Neural cell (in vitro differentiated cells): ENCODE measurements at regions not wholly inside any gene's neighbourhood (a gene's known extent, or its start where the extent isn't known, plus 50 kb on each side); places are given as distances from the start of the nearest gene placed in this dataset.

Experiments used
- H2AFZ ChIP-seq: fragments of 200-600, 300-800 bp; sonication (generic), shearing (Covaris generic); 2 replicates; pipeline ENCODE4 v1.6.0; 2014; ENCODE audit warnings: low read depth, mild to moderate bottlenecking, antibody characterized with exemption, low read length, moderate library complexity
- H3F3A ChIP-seq: fragments of 200-600 bp; shearing (Covaris generic); 2 replicates; pipeline ENCODE4 v1.6.1; 2016; ENCODE audit warnings: mild to moderate bottlenecking, moderate library complexity, mixed read lengths, antibody characterized with exemption, low read length; ENCODE audit not compliant: insufficient read depth, poor library complexity, severe bottlenecking
- H3K27ac ChIP-seq: fragments of 200-600, 300-800 bp; sonication (generic), shearing (Covaris generic); 2 replicates; pipeline ENCODE4 v1.5.1; 2014; ENCODE audit warnings: mild to moderate bottlenecking, low read length, moderate library complexity
- H3K27me3 ChIP-seq: fragments of 300-800, 200-600 bp; sonication (generic), shearing (Covaris generic); 2 replicates; pipeline ENCODE4 v1.6.0; 2014; ENCODE audit warnings: mild to moderate bottlenecking, low read depth, low read length, moderate library complexity; ENCODE audit not compliant: insufficient read depth
- H3K36me3 ChIP-seq: fragments of 300-800, 200-600 bp; sonication (generic), shearing (Covaris generic); 2 replicates; pipeline ENCODE4 v1.5.1; 2014; ENCODE audit warnings: mild to moderate bottlenecking, antibody characterized with exemption, low read length, moderate library complexity; ENCODE audit not compliant: insufficient read depth
- H3K4me2 ChIP-seq: fragments of 300-800, 200-600 bp; sonication (generic), shearing (Covaris generic); 2 replicates; pipeline ENCODE4 v1.6.0; 2014; ENCODE audit warnings: mild to moderate bottlenecking, low read length
- H3K4me3 ChIP-seq: fragments of 300-800, 200-600 bp; sonication (generic), shearing (Covaris generic); 2 replicates; pipeline ENCODE4 v1.5.1; 2014; ENCODE audit warnings: mild to moderate bottlenecking, low read length, moderate library complexity
- H3K79me2 ChIP-seq: fragments of 200-600 bp; shearing (Covaris generic); replicated peaks from 2 replicates; pipeline ENCODE4 v1.6.0; 2014; ENCODE audit warnings: mild to moderate bottlenecking, low read length, moderate library complexity; ENCODE audit not compliant: insufficient read depth
- H3K9ac ChIP-seq: fragments of 300-800, 200-600 bp; sonication (generic), shearing (Covaris generic); 2 replicates; pipeline ENCODE4 v1.6.1; 2016; ENCODE audit warnings: mild to moderate bottlenecking, low read length, mixed read lengths
- H3K9me2 ChIP-seq: fragments of 200-600 bp; shearing (Covaris generic); 2 replicates; pipeline ENCODE4 v1.6.1; 2016; ENCODE audit warnings: mild to moderate bottlenecking, low read length, mixed read lengths; ENCODE audit not compliant: insufficient read depth
- H3K9me3 ChIP-seq: fragments of 200-600, 300-800 bp; sonication (generic), shearing (Covaris generic); 2 replicates; pipeline ENCODE4 v1.6.1; 2016; ENCODE audit warnings: mild to moderate bottlenecking, mixed run types, low read length, moderate library complexity, mixed read lengths
- H4K20me1 ChIP-seq: fragments of 200-600 bp; shearing (Covaris generic); 2 replicates; pipeline ENCODE4 v1.6.1; 2016; ENCODE audit warnings: mild to moderate bottlenecking, mixed run types; ENCODE audit not compliant: insufficient read depth
- EP300 ChIP-seq: fragments of 450-650 bp; conservative IDR thresholded peaks from 2 replicates; pipeline ENCODE4 v1.6.1; 2014; ENCODE audit warnings: antibody characterized with exemption, mild to moderate bottlenecking, moderate library complexity; ENCODE audit not compliant: poor library complexity, severe bottlenecking
- EZH2 ChIP-seq: fragments of 200-600, 300-800 bp; shearing (Covaris generic), sonication (generic); IDR thresholded peaks from 2 replicates; pipeline ENCODE4 v1.6.1; 2014; ENCODE audit warnings: antibody characterized with exemption, low read length, borderline replicate concordance, mild to moderate bottlenecking; ENCODE audit not compliant: insufficient read depth, poor library complexity, severe bottlenecking
- MXI1 ChIP-seq: fragments of 450-650 bp; conservative IDR thresholded peaks from 2 replicates; pipeline ENCODE4 v1.6.1; 2014; ENCODE audit warnings: antibody characterized with exemption, mild to moderate bottlenecking; ENCODE audit not compliant: poor library complexity, severe bottlenecking
- SMC3 ChIP-seq: fragments of 450-650 bp; conservative IDR thresholded peaks from 2 replicates; pipeline ENCODE4 v1.6.1; 2014; ENCODE audit warnings: antibody characterized with exemption, mild to moderate bottlenecking, moderate library complexity; ENCODE audit not compliant: poor library complexity
- TAF1 ChIP-seq: IDR thresholded peaks from 2 replicates; pipeline ENCODE4 v1.6.1; 2012; ENCODE audit warnings: low read depth
- TF ChIP-seq, protein P1 (sequence below): IDR thresholded peaks from 2 replicates; pipeline ENCODE4 v1.6.1; 2012; ENCODE audit warnings: borderline replicate concordance
- TF ChIP-seq, protein P2 (sequence below): fragments of 450-650 bp; IDR thresholded peaks from 2 replicates; pipeline ENCODE4 v1.5.1; 2014; ENCODE audit warnings: antibody characterized with exemption, mild to moderate bottlenecking, moderate library complexity; ENCODE audit not compliant: poor library complexity, severe bottlenecking

DNA sequence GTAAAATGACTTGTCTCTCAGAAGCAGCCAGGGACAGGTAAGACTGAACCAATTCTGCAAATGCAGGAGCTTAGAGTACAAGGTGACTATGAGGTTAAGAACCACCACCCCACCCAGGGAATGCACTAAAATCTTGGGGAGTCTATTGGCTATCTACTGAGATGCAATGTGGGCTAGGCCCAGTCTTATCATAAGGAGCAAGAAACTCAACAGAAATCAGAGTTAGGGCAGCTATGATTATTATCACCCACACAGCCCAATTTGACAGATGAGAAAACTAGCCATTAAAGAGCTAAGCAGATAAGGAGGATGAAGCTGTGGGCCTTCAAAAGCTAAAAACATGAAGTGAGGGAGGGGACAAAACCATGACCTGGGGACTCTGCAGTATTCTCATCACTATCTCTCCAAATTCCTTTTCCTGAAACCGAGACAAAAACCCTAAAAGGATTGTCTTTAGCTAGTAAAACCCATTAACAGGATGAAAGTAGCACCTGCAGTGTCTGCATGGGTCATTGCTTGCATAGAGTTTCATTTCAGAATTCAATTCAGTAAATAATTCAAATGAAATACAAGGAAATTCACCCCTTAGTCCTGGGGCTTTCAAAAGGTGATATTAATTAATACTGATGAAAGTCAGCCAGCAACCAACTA, 68.8 kb upstream of the USP47 start:
- Histone ChIP-seq H3K9ac (no peak overlapping the region), H3K27me3 (no peaks in the 10 kb centered on the region), H3K36me3 (no peaks in the 10 kb centered on the region), H3F3A (no peaks in the 10 kb centered on the region), H3K4me3 (no peak overlapping the region), H2AFZ (no peak overlapping the region), H3K9me3 (no peaks in the 10 kb centered on the region), H3K9me2 (no peaks in the 10 kb centered on the region), H3K79me2 (no peaks in the 10 kb centered on the region), H3K4me2 (no peak overlapping the region), H4K20me1 (no peaks in the 10 kb centered on the region), H3K27ac (no peak overlapping the region)
- TF ChIP-seq, protein P1, sequence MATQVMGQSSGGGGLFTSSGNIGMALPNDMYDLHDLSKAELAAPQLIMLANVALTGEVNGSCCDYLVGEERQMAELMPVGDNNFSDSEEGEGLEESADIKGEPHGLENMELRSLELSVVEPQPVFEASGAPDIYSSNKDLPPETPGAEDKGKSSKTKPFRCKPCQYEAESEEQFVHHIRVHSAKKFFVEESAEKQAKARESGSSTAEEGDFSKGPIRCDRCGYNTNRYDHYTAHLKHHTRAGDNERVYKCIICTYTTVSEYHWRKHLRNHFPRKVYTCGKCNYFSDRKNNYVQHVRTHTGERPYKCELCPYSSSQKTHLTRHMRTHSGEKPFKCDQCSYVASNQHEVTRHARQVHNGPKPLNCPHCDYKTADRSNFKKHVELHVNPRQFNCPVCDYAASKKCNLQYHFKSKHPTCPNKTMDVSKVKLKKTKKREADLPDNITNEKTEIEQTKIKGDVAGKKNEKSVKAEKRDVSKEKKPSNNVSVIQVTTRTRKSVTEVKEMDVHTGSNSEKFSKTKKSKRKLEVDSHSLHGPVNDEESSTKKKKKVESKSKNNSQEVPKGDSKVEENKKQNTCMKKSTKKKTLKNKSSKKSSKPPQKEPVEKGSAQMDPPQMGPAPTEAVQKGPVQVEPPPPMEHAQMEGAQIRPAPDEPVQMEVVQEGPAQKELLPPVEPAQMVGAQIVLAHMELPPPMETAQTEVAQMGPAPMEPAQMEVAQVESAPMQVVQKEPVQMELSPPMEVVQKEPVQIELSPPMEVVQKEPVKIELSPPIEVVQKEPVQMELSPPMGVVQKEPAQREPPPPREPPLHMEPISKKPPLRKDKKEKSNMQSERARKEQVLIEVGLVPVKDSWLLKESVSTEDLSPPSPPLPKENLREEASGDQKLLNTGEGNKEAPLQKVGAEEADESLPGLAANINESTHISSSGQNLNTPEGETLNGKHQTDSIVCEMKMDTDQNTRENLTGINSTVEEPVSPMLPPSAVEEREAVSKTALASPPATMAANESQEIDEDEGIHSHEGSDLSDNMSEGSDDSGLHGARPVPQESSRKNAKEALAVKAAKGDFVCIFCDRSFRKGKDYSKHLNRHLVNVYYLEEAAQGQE: no peak

DNA sequence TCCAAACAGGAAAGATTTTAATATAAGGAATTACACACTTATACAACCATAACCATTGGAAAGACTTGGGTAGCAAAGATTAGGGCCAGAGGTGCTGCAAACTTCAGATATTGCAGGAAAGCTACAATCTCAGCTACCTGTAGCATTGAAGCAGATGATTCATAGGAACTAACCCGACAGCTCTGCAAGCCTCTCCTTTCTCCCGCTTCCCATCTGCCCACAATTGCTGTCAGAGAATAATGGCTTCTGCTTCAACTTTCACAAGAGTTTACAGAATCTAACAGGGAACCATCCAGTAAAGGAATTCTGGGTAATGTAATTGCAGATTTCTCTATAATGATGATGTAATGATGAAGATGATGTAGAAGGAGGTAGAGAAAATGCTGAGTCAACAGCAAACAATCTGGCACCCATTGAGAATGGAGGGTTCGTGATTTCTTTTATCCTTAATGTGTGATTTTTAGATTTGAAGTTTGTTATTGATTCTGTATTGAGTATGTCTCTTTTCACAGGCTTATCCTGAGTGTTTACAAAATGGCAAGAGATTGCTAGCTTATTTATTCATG, 70.8 kb upstream of the USP47 start:
- Histone ChIP-seq H3K36me3 (no peaks in the 10 kb centered on the region), H3K27ac (no peak overlapping the region), H2AFZ (no peak overlapping the region), H3K27me3 (no peaks in the 10 kb centered on the region), H3K9me3 (no peaks in the 10 kb centered on the region), H4K20me1 (no peaks in the 10 kb centered on the region), H3F3A (no peaks in the 10 kb centered on the region), H3K4me3 (no peak overlapping the region), H3K9ac (no peak overlapping the region), H3K79me2 (no peaks in the 10 kb centered on the region), H3K4me2 (no peak overlapping the region), H3K9me2 (no peaks in the 10 kb centered on the region)
- TF ChIP-seq EP300 (no peak), SMC3 (no peak), TAF1 (no peak), EZH2 (no peak)
- TF ChIP-seq, protein P2, sequence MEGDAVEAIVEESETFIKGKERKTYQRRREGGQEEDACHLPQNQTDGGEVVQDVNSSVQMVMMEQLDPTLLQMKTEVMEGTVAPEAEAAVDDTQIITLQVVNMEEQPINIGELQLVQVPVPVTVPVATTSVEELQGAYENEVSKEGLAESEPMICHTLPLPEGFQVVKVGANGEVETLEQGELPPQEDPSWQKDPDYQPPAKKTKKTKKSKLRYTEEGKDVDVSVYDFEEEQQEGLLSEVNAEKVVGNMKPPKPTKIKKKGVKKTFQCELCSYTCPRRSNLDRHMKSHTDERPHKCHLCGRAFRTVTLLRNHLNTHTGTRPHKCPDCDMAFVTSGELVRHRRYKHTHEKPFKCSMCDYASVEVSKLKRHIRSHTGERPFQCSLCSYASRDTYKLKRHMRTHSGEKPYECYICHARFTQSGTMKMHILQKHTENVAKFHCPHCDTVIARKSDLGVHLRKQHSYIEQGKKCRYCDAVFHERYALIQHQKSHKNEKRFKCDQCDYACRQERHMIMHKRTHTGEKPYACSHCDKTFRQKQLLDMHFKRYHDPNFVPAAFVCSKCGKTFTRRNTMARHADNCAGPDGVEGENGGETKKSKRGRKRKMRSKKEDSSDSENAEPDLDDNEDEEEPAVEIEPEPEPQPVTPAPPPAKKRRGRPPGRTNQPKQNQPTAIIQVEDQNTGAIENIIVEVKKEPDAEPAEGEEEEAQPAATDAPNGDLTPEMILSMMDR: no peak

DNA sequence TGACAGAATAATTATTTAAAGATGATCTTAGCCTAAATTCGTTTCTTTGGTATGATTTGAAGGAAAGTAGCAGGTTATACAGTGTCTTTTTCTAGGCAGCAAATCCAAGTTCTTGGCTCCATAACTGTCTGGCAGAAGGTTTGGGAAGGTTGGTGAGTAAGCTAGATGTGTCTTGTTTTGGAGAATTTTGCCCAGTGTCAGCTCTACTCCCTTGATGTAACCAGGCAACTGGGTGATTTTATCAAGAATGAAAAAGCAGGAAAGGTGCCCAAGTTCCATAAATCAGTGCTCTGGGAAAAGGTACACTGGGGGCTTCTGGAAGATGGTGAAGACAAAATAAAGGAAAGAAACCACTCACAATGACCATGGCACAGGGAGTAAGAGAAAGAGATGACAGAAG, 71.5 kb upstream of the USP47 start:
- H3F3A ChIP-seq: no peaks in the 10 kb centered on the region
- H3K4me3 ChIP-seq: no peak overlapping the region
- no peak overlapping the region for H3K27ac ChIP-seq
- H2AFZ ChIP-seq: no peak overlapping the region
- no peaks in the 10 kb centered on the region for H3K27me3 ChIP-seq
- H3K4me2 ChIP-seq: no peak overlapping the region
- no peaks in the 10 kb centered on the region for H4K20me1 ChIP-seq
- no peaks in the 10 kb centered on the region for H3K79me2 ChIP-seq
- H3K36me3 ChIP-seq: no peaks in the 10 kb centered on the region
- H3K9me3 ChIP-seq: no peaks in the 10 kb centered on the region
- H3K9ac ChIP-seq: no peak overlapping the region
- H3K9me2 ChIP-seq: no peaks in the 10 kb centered on the region
- TF ChIP-seq EZH2 (no peak), TAF1 (no peak), MXI1 (no peak)
